Stimulated activated CD4-positive, alpha-beta T cell treated with anti-CD3 and anti-CD28 coated beads, Interleukin-4, amount 100 ng/mL, for 1 hour (primary cell): ENCODE measurements at regions not wholly inside any gene's neighbourhood (a gene's known extent, or its start where the extent isn't known, plus 50 kb on each side); places are given as distances from the start of the nearest gene placed in this dataset.
"Not testable (repeated sequence)": the region's sequence is repeated elsewhere in the genome, so short reads cannot be mapped to it uniquely, and the experiment has no call there.

Experiments used
- DNase-seq: peaks from one replicate; pipeline ENCODE4 v3.0.0-alpha.2; 2020

DNA sequence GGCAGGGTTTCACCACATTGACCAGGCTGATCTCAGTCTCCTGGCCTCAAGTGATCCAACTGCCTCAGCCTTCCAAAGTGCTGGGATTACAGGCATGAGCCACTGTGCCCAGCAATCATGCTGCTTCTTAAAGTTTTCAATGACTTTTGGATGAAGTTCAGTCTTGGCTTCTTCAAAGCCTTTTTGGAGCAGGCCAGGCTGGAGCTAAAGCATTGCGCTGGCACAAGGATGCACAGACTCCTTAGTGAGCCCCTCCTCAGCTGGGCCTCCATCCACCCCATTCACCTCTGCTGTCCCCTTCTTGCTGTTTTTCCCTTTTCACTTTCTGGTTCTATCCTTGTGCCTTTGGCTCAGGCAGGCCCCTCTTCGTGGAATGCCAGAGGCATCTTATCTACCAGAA, 638.6 kb downstream of the TYW1 start:
- DNase-seq: no peak

DNA sequence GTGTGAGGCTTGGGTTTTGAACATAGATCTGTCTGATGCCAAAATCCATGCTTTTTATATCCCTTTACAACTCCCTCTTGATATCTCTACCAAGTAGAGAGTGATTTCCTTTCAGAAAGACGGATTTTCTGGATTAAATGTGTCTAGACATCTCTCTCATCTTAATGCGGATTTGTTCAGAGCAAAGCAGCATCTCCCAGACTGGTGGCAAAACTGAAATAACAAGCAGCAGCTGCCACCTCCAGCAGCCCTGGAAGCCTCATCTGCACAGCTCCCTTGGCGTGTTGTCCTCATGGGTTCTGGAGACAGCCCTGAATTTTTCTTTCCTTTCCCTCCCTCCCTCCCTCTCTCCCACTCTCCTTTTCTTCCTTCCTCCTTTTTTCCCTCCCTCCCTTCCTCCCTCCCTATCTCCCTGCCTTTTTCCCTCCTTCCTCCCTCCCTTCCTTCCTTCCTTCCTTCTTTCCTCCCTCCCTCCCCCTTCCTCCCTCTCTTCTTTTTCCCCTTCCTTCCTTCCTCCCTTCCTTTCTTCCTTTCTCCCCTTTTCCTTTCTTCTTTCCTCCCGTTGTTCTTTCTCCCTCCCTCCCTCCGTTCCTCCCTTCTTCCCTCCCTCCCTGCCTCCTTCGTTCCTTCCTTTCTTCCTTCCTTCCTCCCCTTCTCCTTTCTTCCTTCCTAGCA, 639.9 kb downstream of the TYW1 start:
- no peak for DNase-seq

DNA sequence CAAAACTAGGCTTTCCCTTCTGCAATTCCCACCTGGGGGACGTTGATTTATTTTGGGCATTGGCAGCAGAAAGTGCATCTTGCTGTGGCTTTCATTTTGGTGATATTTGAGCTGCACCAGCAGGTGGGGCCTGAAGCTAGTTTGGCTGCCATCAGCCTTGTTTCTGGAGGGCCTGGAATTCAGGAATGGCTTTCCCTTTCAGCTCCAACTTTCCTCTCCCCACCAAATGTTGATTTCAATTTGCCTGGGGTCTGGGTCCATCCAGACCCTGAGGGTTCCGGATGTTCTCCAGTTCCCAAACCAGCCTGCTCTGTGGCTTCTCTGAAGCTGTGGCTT, 640.4 kb downstream of the TYW1 start:
- DNase-seq: no peak

DNA sequence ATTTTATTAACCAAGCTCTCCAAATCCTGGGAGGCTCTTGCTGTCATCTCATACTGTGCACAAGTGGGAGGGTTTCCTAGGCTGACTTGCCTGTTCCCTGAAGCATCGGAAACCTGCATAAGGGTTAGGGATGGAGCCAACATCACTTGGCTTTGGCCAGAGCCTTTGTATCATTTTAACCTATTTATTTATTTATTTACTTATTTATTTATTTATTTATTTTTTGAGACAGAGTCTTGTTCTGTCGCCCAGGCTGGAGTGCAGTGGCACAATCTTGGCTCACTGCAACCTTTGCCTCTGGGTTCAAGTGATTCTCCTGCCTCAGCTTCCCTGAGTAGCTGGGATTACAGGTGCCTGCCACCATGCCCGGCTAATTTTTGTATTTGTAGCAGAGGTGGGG, 645.9 kb downstream of the TYW1 start:
- not testable (repeated sequence) for DNase-seq

DNA sequence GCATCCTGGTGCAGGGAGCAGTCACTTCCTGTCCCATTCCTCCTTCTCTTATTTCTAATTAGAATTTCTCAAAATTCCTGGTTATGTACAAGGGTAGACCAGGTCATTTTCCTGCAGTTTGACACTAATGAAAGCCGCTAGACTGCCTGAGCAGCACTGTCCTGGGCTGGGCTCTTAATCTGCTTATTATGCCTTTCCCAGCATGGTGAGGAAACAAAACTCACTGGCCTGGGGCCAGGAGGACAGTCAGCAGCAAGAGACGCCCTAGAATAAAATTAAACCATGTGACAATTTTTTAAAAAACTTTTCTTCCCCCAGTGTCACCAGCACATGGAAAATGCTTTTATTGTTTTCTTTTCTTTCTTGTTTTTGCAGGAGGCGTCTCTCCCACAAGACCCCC, 647.5 kb downstream of the TYW1 start:
- no peak for DNase-seq

DNA sequence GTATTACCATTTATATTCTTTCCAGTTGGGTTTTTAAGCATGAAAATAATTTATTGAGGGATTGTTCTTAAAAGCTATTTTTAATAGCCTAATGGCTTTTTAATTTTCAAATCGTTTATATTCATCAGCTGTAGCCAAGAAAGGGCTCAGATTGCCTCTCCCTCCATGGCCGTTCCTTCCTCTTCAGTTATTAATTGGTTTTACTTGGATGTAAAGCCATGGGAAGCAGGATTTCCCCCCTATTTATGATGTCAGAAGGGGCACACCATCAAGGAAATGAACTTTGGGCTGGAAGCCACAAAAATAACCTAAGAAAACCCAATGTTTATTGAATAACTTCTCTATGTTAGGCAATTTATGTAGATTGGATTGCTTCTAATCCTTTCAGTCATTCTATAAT, 656.3 kb downstream of the TYW1 start:
- no peak for DNase-seq

DNA sequence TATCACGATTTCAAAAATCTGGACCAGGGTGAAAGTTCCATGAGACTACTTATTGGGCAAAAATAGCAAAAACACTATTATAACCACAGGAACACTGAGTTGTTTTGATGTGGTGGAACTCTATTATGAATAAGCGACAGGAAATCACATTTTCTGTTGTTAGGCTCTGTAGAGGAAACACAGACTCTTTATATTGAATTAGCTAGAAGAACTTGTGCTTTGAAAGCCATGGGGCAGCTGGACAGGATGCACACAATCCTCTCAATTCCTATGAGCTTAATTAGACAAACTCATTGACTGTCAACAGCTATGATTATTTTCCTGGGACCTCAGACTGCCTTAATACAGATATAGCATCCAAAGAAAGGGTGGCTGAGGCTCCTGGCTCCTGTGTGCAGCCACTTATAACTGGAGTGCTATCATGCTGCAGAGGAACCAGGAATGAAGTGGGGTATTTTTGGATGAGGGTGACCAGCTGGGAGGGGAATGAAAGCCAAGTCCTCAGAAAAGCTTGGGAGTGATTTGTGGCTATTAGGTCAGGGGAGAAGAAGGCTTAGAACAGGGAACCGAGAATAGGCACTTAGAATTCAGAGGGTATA, 657.3 kb downstream of the TYW1 start:
- DNase-seq: no peak

DNA sequence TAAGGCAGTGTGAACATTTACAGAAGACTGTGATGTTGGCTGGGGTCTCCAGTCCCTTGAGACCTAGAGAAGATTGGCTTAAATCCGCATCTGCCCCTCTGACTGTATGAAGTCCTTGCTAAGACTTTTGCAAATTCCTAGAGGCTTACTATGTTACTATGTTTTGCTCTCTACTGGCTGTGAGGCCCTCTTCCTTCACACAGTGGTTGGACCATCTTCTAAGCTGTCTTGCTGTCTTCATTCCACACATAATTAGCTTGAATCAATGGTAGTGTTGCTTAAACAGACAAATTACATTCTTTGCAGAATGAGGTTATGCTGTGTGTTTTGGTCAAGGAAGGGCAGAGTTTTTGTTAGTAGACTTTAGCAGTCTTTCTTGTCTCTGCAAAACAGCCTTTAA, 658.0 kb downstream of the TYW1 start:
- DNase-seq: no peak

DNA sequence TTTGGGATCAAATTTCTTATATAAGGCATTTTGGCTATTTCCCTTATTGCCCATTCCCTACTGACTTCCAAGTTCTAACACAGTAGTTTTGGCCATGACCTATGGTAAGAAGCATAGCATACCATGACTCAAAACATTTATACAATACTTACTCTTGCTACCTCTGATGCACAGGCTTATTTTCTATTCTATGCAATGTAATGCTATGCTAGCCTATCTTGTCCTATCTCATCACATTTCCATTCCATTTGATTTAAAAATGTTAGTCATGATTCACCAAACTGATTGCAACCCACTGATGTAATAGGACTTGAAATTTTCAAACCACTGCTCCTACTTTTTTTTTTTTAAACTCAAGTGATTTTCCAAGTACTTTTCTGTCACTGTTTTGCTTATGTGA, 658.5 kb downstream of the TYW1 start:
- no peak for DNase-seq

DNA sequence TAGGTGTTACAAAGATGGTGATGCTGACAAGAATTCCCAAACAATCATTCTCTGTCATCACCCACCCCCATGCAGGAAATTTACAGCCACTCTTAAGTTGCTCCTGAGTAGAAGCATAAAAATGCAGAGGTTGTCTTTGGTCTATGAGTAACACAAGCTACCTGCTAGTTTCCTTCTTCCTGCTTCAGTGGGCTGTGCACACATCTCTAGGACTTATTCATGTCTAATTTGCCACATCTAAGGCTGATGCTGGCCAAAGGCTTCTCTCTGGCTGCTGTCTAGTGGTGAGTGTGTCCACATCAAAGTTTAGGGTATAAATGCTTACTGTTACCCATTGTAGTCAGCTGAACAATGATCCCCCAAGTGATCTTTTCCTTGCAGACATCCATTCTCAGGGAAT, 662.5 kb downstream of the TYW1 start:
- no peak for DNase-seq

DNA sequence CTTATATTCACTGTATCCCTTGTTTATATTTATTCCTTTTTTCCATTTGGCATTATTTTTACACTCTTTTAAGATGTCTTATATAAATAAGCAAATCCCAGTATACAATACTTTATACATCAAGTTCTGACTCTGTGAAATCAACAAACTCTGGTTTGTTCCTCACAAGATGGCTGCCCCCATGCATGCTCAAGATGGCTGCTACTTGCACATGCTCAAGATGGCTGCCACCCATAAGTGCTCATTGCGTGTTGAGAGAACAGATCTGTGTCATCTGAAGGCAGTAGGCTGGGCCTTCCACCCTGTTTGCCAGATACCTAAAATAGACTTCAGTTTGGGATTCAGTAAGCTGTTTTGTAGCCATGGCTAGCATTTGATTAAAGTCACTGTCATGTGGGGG, 666.2 kb downstream of the TYW1 start:
- no peak for DNase-seq

DNA sequence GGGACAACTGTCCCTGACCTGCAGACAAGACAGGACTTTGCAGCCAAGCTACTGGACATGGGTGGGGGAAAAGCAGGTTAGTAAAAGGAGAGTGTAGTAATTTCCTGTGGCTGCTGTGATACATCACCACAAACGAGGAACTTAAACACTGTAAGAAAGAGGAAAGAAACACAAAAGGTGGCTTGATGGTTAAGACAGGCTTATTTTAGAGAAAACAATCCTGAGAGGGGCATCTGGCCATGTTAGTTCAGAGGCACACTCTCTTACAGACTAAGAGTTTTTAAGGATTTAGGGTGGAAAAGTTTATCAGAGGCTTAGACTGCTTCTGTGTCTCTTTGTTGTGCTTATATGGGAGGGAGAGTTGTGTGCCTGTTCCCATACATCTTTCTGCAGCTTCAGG, 667.0 kb downstream of the TYW1 start:
- DNase-seq: no peak

DNA sequence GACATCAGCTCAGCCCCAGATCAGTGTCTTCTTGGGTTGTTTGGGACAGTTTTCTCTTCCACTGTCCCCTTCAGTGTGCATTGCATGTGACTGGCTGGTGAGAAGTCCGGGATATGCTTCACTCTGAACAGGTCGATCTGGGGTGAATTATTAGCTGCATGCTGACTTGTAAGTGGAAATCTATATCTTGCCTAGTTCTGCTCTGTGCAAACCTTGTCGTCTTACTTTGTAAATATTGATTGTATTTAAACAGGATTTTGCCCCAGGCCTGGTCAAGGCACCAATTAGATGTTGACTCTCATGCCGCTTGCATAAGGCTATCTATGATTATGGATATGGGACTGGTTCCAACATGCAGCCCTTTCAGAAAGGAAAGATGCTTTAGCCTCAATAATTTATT, 669.7 kb downstream of the TYW1 start:
- not testable (repeated sequence) for DNase-seq

DNA sequence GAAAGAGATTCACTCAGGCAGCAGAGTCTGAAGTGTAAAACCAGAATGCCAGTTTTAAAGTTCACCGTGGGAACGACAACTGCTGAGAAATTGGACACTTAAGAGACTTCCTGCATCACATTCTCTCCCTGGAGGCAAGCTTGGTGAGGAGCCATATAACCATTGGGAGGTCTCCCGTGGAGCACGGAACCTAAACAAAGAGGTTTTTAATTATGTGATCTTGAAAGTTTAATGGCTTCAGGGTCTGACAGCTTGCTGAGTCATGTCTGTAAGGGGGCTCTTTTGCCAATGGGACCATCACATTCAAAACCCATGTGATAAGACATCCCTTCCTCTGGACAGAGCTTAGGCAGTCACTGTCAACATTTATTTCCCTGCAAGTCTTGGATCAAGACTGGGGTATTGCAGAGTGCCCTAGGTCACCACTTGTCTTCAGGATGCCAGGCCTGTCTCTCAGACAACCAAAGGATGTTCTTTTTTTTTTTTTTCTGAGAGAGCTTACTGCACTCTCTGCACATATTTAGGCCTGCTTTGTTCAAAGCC, 674.4 kb downstream of the TYW1 start:
- DNase-seq: no peak

DNA sequence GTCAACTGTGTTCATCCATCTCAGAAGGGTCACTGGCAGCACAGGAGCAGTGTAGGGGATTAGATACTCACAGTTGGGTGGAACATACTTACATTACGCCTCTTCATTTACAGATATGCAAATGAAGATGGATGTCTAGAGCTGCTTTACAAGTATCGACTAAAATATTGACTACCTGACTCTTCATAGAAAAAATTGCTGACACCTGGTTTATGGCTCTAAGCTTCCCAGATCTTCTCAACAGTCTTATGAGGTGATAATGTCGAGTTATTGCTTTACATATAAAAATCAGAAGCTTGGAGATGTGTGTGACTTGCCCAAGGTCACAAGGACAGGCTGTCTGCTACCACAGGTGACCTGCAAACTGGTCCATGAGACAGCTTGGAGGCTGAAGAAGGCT, 677.2 kb downstream of the TYW1 start:
- no peak for DNase-seq

DNA sequence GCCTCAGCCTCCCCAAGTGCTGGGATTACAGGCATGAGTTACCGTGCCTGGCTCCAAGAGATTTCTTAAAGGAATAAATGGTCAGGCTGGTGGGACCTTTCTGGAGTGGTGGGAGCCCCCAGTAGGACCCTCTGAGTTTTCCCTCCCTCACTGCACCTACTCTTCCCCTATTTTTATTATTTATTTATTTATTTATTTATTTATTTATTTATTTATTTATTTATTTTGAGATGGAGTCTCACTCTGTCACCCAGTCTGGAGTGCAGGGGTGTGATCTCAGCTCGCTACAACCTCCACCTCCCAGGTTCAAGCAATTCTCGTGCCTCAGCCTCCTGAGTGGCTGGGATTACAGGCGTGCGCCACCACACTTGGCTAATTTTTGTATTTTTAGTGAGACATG, 678.2 kb downstream of the TYW1 start:
- not testable (repeated sequence) for DNase-seq

DNA sequence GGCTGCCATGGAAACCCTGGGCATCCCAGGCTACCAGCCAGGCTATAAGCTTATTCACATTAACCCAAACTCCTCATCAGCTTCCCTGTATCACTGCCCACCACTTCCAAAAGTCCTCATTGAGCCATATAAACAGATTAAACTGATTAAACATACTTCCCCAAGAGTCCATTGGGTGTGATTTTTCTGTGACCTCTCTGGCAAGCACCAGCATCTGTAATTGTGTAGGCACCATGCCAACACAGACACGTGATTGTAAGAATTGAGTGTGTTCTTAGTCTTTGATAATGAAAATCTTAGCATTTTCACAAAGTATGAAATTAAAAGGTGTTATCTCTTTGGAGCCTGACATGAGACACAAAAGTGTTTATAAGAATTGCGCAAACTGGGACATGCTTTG, 679.3 kb downstream of the TYW1 start:
- no peak for DNase-seq

DNA sequence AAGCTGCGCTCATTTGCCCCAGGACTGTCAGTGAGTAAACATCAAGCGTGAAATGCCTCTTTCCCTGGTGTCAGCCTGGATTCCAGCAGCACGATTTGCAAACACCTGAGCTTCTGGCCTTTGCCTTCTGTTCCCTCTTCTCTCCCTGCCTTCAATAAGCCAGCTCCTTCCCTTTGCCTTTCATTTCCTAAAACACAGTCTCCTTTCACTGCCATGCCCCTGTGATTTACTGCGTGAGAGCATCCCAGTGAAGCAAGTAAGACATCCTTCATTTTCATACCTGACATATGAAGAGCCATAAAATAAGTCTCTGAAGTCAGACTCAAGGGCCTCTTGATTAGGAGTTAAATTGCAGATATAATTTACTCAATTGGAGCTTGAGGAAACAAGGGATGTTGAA, 681.8 kb downstream of the TYW1 start:
- no peak for DNase-seq

DNA sequence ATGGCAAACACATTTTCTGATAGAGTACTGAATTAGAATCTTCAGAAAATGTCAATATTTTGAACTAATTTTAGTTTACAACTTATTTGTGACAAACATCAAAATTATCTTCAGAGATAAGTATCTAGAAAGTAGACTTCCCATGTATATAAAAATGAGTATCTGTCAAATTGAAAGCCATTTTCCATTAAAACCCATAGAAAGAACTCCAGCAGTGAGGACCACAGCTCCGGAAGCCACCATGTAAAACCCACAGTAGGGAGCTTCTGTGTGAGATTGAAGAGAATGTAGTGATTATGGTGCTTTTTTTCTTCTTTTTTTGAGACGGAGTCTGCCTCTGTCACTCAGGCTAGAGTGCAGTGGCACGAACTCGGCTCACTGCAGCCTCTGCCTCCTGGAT, 687.0 kb downstream of the TYW1 start:
- DNase-seq: no peak

DNA sequence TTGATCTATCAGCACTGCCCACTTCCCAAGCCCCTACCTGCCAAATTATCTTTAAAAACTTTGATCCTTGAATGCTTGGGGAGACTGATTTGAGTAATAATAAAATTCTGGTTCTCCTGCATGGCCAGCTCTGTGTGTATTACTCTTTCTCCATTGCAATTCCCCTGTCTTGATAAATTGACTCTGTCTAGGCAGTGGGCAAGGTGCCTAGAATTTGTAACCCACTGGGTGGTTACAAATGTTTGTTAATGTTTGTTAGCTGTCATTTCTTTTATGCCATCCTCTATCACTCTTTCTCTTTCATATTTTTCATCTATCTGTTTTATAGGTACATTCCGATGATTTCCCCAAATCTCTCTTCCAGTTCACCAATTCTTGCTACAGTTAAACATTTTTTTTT, 694.1 kb downstream of the TYW1 start:
- no peak for DNase-seq

DNA sequence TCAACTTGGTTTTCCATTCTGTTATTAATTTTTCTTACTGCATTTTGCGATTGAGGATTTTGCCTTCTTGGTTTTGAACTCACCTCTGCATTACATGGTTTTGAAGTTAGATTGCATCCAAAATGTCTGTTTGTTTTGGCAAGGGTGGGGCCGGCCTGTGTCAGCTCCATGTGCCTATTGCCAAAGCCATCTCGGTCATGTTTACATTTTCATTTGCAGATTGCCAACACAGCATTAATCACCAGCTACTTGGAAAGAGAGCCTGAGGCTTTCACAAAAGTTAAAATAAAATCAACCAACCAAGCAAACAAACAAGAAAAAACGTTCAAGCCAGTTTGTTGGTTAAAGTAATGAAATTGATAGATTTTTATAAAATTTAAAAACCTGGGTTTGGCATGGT, 695.8 kb downstream of the TYW1 start:
- no peak for DNase-seq

DNA sequence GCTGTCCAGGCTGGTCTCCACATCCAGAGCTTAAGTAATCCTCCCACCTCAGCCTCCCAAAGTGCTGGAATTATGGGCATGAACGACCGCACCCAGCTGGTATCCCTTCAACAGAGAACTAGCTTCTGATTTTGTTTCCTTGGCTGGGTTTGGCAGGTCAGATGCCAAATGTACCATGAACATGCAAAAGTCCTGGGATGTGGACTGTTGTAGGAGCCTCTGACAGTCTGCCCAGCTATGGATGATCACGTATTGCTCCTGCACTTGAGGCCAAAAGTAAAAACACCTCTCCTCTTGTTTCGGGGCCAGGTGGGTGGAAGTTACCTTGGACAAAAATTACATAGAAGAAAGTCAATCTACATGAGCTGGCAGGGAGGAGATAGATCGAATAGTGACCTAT, 699.5 kb downstream of the TYW1 start:
- DNase-seq: no peak

DNA sequence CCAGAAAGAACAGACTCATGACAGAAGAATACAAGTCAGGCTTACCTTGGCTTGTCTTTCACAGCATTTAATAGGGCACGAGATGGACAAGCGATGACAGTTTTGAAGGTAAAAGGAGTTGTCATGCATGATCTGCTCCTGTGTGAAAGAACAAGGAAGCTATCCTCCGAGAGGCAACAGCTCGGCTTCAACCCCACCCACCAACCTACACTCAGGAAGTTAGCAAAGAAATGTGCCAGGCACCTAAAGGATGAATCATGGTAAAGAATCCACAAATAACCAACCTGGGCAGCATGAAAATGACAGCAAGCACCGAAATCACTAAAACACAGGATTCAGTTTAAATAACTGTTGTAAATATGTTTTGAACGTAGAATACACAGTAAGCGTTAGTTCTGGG, 700.2 kb downstream of the TYW1 start:
- no peak for DNase-seq

DNA sequence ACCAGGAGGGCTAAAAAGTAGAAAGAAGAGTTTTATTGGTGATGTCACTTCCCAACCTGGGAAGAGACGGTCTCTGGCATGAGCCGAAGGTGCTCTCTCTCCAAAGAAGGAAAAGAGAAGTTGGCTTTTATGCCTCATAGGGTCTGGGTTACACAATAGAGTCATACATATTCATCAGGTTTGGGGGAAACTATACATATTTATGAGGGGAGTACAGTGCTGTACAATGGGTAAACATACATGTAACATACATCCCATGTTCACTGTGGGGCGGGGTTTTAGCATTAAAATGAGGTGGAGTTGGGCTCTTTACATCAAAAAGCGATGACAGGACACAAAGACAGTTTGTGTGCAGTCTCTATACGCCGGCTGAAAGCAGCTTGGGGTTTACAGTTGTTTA, 701.7 kb downstream of the TYW1 start:
- DNase-seq: no peak

DNA sequence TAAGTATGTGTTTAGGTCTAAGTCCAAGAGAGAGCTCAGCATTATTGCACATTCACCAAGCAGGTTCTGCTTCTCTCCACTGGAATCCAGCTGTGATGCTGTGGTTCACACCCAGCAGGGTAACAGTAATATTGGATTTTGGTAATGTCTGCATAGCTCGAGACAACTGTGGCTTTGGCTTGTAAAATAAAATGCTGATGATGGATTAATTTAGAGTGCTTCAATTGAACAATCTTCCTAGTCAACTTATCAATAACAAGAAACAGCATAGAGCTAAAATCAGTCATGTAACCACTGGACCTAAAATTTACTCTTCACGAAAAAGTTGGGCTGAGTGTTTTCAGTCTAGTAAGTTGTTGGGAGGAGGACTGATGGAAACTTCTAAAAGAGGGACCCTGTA, 709.2 kb downstream of the TYW1 start:
- DNase-seq: no peak
